Panc1 (cell line): ENCODE measurements at regions not wholly inside any gene's neighbourhood (a gene's known extent, or its start where the extent isn't known, plus 50 kb on each side); places are given as distances from the start of the nearest gene placed in this dataset.

ENCODE experiments used
- CTCF ChIP-seq: fragments of 450-650 bp; IDR thresholded peaks from 2 replicates; pipeline ENCODE4 v1.5.1; 2017; ENCODE audit warnings: mild to moderate bottlenecking
- POLR2AphosphoS5 ChIP-seq: IDR thresholded peaks from 2 replicates; pipeline ENCODE4 v1.6.1; 2012; ENCODE audit warnings: mild to moderate bottlenecking, low read depth, low read length, moderate library complexity
- REST ChIP-seq, 2 experiments: IDR thresholded peaks; 2 replicates each; pipeline ENCODE4 v1.6.1; 2011 to 2012; ENCODE audit warnings: low read depth in 2 of 2, control low read depth in 1 of 2, low read length in 1 of 2, mild to moderate bottlenecking in 1 of 2, moderate library complexity in 1 of 2; ENCODE audit not compliant: insufficient read depth in 1 of 2
- SIN3A ChIP-seq: IDR thresholded peaks from 2 replicates; pipeline ENCODE4 v1.6.1; 2012; ENCODE audit warnings: low read depth, mild to moderate bottlenecking, low read length, moderate library complexity, borderline replicate concordance; ENCODE audit not compliant: insufficient read depth

DNA sequence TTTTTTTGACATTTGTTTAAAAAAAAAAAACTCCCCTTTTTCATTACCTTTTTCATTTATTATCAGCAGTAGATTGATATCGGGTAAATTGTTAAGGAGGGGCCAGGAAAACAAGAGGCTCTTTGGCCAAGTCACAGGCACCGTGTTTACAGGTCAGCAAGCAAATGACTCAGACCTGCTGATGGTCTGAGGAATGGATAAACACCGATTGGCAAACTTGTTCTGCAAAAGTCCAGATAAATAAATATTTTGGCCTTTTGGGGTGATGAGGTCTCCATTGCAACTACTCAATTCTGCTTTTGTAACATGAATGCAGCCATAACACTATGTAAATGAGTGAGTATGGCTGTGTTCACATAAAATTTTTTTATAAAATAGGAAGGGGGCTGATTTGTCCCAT is 94.0 kb downstream of the RPS29 start:
- TF ChIP-seq POLR2AphosphoS5 (no peak), CTCF (no peak), REST (IDR thresholded peaks at IDR 0.05; ENCODE audit: insufficient read depth in 1 of 2, low read depth in 2 of 2, low read length in 1 of 2) (no peak), SIN3A (no peak)
